GM18499 (cell line): ENCODE measurements at regions not wholly inside any gene's neighbourhood (a gene's known extent, or its start where the extent isn't known, plus 50 kb on each side); places are given as distances from the start of the nearest gene placed in this dataset.

ENCODE experiments used
- ATAC-seq: cut with Tn5 transposase; IDR thresholded peaks from one replicate; pipeline ENCODE4 v1.9.1; 2021; ENCODE audit warnings: moderate number of reproducible peaks; ENCODE audit not compliant: insufficient read depth, unreplicated experiment

- ATAC-seq = no peak
These were observed 58.4 kb upstream of the TET2 start for GRCh38 chr4:105088110-105088879.

GRCh38 chr4:105092356-105092755 is 54.3 kb upstream of the TET2 start:
- ATAC-seq = no peak

GRCh38 chr4:105092768-105093167 is 53.9 kb upstream of the TET2 start:
- no peak for ATAC-seq

GRCh38 chr4:105093975-105094374 is 52.7 kb upstream of the TET2 start:
- no peak for ATAC-seq
